ENCODE measurements at regions not wholly inside any gene's neighbourhood (a gene's known extent, or its start where the extent isn't known, plus 50 kb on each side); places are given as distances from the start of the nearest gene placed in this dataset.

GRCh38 chr1:18001725-18002124 is 105.9 kb upstream of the IGSF21 start:
- TF ChIP-seq CTCF (IDR thresholded peaks at IDR 0.05) (no peak), POLR2A (IDR thresholded peaks at IDR 0.05) (no peak)
